Liver (tissue), 7 donors: ENCODE measurements at regions not wholly inside any gene's neighbourhood (a gene's known extent, or its start where the extent isn't known, plus 50 kb on each side); places are given as distances from the start of the nearest gene placed in this dataset.
"Not testable (repeated sequence)": the region's sequence is repeated elsewhere in the genome, so short reads cannot be mapped to it uniquely, and the experiment has no call there.

Source experiments
- DNase-seq: peaks from one replicate; pipeline ENCODE4 v3.0.0-alpha.2; 2017; ENCODE audit warnings: low spot score
- H3K27ac ChIP-seq, 2 donors: one replicate each; pipeline ENCODE4 v1.7.0; 2013; ENCODE audit warnings: inconsistent platforms in 2 of 2, low read length in 2 of 2, control low read depth in 1 of 2, low read depth in 1 of 2, mild to moderate bottlenecking in 1 of 2
- H3K27me3 ChIP-seq, 4 donors: one replicate each; pipeline versions ENCODE4 v1.6.1 to v1.7.0; 2013; ENCODE audit warnings: low read length in 3 of 4, inconsistent platforms in 1 of 4, mild to moderate bottlenecking in 1 of 4, moderate library complexity in 1 of 4; ENCODE audit not compliant: control insufficient read depth in 4 of 4, insufficient read depth in 4 of 4
- H3K36me3 ChIP-seq, 4 donors: one replicate each; pipeline versions ENCODE4 v1.6.1 to v1.7.0; 2013; ENCODE audit warnings: low read length in 3 of 4, mild to moderate bottlenecking in 3 of 4, low read depth in 1 of 4, moderate library complexity in 1 of 4; ENCODE audit not compliant: control insufficient read depth in 4 of 4, insufficient read depth in 3 of 4
- H3K4me1 ChIP-seq, 4 donors: one replicate each; pipeline versions ENCODE4 v1.6.1 to v1.7.0; 2013; ENCODE audit warnings: low read length in 3 of 4, mild to moderate bottlenecking in 3 of 4, moderate library complexity in 1 of 4; ENCODE audit not compliant: control insufficient read depth in 4 of 4, insufficient read depth in 4 of 4
- H3K4me3 ChIP-seq, 3 donors: one replicate each; pipeline versions ENCODE4 v1.6.1 to v1.7.0; 2013; ENCODE audit warnings: low read length in 3 of 3, control low read depth in 1 of 3, low read depth in 1 of 3, mild to moderate bottlenecking in 1 of 3
- H3K9ac ChIP-seq, 2 donors: one replicate each; pipeline ENCODE4 v1.7.0; 2013; ENCODE audit warnings: low read length in 2 of 2, mild to moderate bottlenecking in 2 of 2, moderate library complexity in 2 of 2, control low read depth in 1 of 2, low read depth in 1 of 2
- H3K9me3 ChIP-seq, 4 donors: one replicate each; pipeline versions ENCODE4 v1.6.1 to v1.7.0; 2013; ENCODE audit warnings: low read length in 3 of 4; ENCODE audit not compliant: control insufficient read depth in 4 of 4
- EGR1 ChIP-seq, 2 donors: IDR thresholded peaks; 2 replicates each; pipeline ENCODE4 v1.6.1; 2016 to 2018; ENCODE audit warnings: antibody characterized with exemption in 2 of 2, low read depth in 2 of 2
- FOXA1 ChIP-seq: IDR thresholded peaks from 2 replicates; pipeline ENCODE4 v1.6.1; 2016; ENCODE audit warnings: antibody characterized with exemption
- GABPA ChIP-seq, 2 donors: IDR thresholded peaks in 1 of 2; conservative IDR thresholded peaks in 1 of 2; 2 replicates each; pipeline ENCODE4 v1.6.1; 2016; ENCODE audit warnings: antibody characterized with exemption in 2 of 2, mild to moderate bottlenecking in 1 of 2, moderate library complexity in 1 of 2
- HNF4A ChIP-seq, 2 donors: conservative IDR thresholded peaks; 2 replicates each; pipeline ENCODE4 v1.6.1; 2016; ENCODE audit warnings: antibody characterized with exemption in 2 of 2, mild to moderate bottlenecking in 2 of 2
- HNF4G ChIP-seq: IDR thresholded peaks from 2 replicates; pipeline ENCODE4 v1.6.1; 2016; ENCODE audit warnings: antibody characterized with exemption
- JUND ChIP-seq, 2 donors: IDR thresholded peaks; 2 replicates each; pipeline ENCODE4 v1.6.1; 2016; ENCODE audit warnings: antibody characterized with exemption in 2 of 2
- RXRA ChIP-seq, 2 donors: IDR thresholded peaks; 2 replicates each; pipeline ENCODE4 v1.6.1; 2017 to 2018; ENCODE audit warnings: antibody characterized with exemption in 2 of 2, mild to moderate bottlenecking in 1 of 2
- TAF1 ChIP-seq: conservative IDR thresholded peaks from 2 replicates; pipeline ENCODE4 v1.6.1; 2016; ENCODE audit warnings: antibody characterized with exemption, mild to moderate bottlenecking
- YY1 ChIP-seq: IDR thresholded peaks from 2 replicates; pipeline ENCODE4 v1.6.1; 2016; ENCODE audit warnings: antibody characterized with exemption, mild to moderate bottlenecking
- WGBS: extraction: QIAGEN DNeasy Blood & Tissue Kit; methylation state at CpG from one replicate; pipeline ENCODE4 v1.1.7; 2013; 5-methylcytosine and 5-hydroxymethylcytosine counted together
- TF ChIP-seq, protein P1 (sequence below): IDR thresholded peaks from 2 replicates; pipeline ENCODE4 v1.6.1; 2016; ENCODE audit warnings: antibody characterized with exemption
- TF ChIP-seq, protein P2 (sequence below): IDR thresholded peaks from 2 replicates; pipeline ENCODE4 v1.6.1; 2016; ENCODE audit warnings: antibody characterized with exemption
- TF ChIP-seq, protein P3 (sequence below): IDR thresholded peaks from 2 replicates; pipeline ENCODE4 v1.6.1; 2016; ENCODE audit warnings: antibody characterized with exemption
- donor health status: healthy.
- donor health status: healthy.
- donor health status: healthy.
- donor health status: healthy.

DNA sequence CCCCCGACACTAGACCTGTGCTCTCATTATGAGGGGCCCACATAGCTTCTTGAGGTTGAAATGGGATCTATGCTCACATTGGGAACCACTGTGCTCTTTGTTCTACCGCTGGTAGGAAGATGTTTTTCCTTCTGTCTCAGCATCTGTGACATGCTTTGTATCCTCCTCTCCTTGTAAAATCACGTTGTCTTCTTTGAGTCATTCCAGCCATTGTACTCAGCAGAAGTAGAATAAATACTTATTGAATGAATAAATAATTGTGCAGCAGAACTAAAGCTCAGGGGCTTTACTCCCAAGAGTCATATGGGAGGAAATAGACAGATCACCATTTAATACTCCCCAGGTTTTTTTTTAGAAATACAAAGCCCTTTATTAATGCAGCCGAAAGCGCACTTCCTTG lies 66.3 kb upstream of the EDEM3 start (continued):
- no peak for TF ChIP-seq RXRA (IDR thresholded peaks at IDR 0.05)
- TF ChIP-seq, protein P1, sequence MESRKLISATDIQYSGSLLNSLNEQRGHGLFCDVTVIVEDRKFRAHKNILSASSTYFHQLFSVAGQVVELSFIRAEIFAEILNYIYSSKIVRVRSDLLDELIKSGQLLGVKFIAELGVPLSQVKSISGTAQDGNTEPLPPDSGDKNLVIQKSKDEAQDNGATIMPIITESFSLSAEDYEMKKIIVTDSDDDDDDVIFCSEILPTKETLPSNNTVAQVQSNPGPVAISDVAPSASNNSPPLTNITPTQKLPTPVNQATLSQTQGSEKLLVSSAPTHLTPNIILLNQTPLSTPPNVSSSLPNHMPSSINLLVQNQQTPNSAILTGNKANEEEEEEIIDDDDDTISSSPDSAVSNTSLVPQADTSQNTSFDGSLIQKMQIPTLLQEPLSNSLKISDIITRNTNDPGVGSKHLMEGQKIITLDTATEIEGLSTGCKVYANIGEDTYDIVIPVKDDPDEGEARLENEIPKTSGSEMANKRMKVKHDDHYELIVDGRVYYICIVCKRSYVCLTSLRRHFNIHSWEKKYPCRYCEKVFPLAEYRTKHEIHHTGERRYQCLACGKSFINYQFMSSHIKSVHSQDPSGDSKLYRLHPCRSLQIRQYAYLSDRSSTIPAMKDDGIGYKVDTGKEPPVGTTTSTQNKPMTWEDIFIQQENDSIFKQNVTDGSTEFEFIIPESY: no peak

DNA sequence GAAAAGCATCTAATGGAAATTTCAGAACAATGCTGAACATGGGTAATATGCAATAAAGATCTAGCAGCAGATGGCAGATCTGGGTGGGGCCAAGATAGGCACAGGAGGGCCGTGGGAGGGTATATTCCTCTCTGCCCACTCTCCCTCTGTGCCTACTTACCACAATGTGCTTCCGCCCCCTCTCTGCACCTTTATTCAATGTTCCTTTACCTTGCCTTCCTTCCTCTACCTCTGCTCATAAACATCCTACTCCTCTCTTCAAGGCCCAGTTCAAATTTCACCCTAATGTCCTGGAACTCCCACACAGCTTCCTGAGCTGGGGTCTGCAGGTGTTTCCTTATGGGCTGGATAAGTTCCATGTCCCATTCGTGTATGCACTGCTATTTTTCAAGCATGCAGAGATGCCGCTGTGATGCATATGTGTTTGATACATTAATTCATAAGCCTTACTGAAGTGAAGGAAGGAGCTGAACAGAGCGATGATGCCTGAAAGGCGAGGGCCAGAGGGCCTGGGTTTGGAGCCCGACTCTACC lies 65.6 kb upstream of the EDEM3 start:
- no peak overlapping the region for H3K9ac ChIP-seq
- no peaks in the 10 kb centered on the region for H3K36me3 ChIP-seq
- 91% methylated on average over 7 of the region's 7 CpGs for WGBS
- no peaks in the 10 kb centered on the region for H3K4me1 ChIP-seq
- H3K9me3 ChIP-seq: no peaks in the 10 kb centered on the region
- TF ChIP-seq JUND (IDR thresholded peaks at IDR 0.05) (no peak), HNF4A (conservative IDR thresholded peaks at IDR 0.05) (no peak)
- DNase-seq: no peak
- no peaks in the 10 kb centered on the region for H3K27me3 ChIP-seq
- no peak overlapping the region for H3K4me3 ChIP-seq
- no peak overlapping the region for H3K27ac ChIP-seq

DNA sequence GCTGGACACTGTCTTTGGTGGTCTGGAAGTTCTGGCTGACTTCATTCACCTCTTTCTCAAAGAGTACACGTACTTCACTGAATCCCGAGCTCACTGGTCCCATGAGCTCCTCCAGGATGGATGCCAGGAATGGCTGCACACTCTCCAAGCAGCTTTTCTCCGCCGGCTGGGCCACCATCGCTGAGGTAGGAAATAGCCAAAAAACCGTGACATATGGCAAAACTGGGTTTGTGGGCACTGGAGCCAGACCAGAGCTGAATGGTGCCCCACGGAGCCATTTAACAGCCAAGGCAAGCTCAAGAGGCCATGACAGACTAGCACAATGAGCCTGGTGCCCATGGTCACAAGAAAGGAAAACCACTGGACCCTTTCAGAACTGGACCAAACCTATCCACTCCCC lies 64.0 kb upstream of the EDEM3 start:
- H3K36me3 ChIP-seq: no peaks in the 10 kb centered on the region
- H3K9ac ChIP-seq: no peak overlapping the region
- 96% methylated on average over 7 of the region's 7 CpGs for WGBS
- TF ChIP-seq, protein P2, sequence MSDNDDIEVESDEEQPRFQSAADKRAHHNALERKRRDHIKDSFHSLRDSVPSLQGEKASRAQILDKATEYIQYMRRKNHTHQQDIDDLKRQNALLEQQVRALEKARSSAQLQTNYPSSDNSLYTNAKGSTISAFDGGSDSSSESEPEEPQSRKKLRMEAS: no peak
- no peak for TF ChIP-seq GABPA (IDR thresholded peaks at IDR 0.05 in 1 of 2, conservative IDR thresholded peaks at IDR 0.05 in 1 of 2)
- no peak for TF ChIP-seq HNF4A (conservative IDR thresholded peaks at IDR 0.05)
- no peak for TF ChIP-seq TAF1
- no peak for TF ChIP-seq YY1
- no peak for TF ChIP-seq FOXA1
- TF ChIP-seq, protein P1: no peak
- TF ChIP-seq EGR1 (IDR thresholded peaks at IDR 0.05; ENCODE audit: low read depth in 2 of 2): no peak
- no peak for TF ChIP-seq RXRA (IDR thresholded peaks at IDR 0.05)
- no peak for TF ChIP-seq HNF4G
- TF ChIP-seq, protein P3, sequence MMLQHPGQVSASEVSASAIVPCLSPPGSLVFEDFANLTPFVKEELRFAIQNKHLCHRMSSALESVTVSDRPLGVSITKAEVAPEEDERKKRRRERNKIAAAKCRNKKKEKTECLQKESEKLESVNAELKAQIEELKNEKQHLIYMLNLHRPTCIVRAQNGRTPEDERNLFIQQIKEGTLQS: no peak
- H3K4me3 ChIP-seq: no peak overlapping the region
- no peak overlapping the region for H3K27ac ChIP-seq
- no peak for DNase-seq
- H3K27me3 ChIP-seq: no peaks in the 10 kb centered on the region
- H3K4me1 ChIP-seq: no peaks in the 10 kb centered on the region
- no peaks in the 10 kb centered on the region for H3K9me3 ChIP-seq

DNA sequence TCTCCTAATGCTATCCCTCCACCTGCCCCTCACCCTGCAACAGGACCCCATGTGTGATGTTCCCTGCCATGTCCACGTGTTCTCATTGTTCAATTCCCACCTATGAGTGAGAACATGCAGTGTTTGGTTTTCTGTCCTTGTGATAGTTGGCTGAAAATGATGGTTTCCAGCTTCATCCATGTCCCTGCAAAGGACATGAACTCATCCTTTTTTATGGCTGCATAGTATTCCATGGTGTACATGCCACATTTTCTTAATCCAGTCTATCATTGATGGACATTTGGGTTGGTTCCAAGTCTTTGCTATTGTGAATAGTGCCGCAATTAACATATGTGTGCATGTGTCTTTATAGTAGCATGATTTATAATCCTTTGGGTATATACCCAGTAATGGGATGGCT lies 62.3 kb upstream of the EDEM3 start:
- WGBS: 91% methylated on average over 2 of the region's 2 CpGs
- H3K36me3 ChIP-seq, DNase-seq, H3K27me3 ChIP-seq, H3K27ac ChIP-seq, H3K9me3 ChIP-seq, H3K4me1 ChIP-seq, H3K9ac ChIP-seq, H3K4me3 ChIP-seq: not testable (repeated sequence)
